ENCODE measurements at regions not wholly inside any gene's neighbourhood (a gene's known extent, or its start where the extent isn't known, plus 50 kb on each side); places are given as distances from the start of the nearest gene placed in this dataset.
"Not testable (repeated sequence)": the region's sequence is repeated elsewhere in the genome, so short reads cannot be mapped to it uniquely, and the experiment has no call there.

DNA sequence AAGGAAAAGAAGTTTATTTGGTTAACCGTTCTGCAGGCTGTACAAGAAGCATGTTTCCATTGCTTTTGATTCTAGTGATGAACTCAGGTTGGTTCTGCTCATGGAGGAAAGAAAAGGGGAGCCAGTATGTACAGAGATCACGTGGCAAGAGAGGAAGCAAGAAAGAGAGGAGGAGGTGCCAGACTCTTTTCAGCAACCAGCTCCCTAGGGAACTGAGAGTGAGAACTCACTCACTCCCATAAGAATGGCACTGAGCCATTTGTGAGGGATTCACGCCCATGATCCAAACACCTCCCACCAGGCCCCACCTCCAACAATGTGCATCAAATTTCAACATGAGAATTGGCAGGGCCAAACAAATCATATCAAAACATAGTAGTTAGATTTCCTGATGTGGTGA lies 649.1 kb downstream of the EPM2A start:
- TF ChIP-seq, protein P1, sequence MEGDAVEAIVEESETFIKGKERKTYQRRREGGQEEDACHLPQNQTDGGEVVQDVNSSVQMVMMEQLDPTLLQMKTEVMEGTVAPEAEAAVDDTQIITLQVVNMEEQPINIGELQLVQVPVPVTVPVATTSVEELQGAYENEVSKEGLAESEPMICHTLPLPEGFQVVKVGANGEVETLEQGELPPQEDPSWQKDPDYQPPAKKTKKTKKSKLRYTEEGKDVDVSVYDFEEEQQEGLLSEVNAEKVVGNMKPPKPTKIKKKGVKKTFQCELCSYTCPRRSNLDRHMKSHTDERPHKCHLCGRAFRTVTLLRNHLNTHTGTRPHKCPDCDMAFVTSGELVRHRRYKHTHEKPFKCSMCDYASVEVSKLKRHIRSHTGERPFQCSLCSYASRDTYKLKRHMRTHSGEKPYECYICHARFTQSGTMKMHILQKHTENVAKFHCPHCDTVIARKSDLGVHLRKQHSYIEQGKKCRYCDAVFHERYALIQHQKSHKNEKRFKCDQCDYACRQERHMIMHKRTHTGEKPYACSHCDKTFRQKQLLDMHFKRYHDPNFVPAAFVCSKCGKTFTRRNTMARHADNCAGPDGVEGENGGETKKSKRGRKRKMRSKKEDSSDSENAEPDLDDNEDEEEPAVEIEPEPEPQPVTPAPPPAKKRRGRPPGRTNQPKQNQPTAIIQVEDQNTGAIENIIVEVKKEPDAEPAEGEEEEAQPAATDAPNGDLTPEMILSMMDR (IDR thresholded peaks at IDR 0.05; ENCODE audit: borderline replicate concordance, insufficient read depth, low read depth, low read length): no peak

DNA sequence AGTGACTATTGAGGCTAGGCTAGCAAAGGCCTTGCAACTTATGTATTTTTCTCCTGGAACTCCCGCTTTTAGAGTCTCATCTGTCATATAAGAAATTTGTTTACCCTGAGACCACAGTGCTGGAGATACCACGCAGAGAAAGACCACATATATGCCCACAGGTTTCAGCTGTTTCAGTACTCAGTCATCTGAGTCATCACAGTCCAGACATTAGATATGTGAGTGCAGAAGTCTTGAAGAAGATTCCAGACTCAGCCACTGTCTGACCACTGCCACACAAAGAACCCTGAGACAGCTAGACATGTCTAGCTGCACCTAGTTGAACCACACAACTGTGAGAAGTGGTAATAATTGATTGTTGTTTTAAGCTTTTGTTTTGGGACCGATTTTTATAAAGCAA lies 648.3 kb downstream of the EPM2A start:
- TF ChIP-seq, protein P1 (IDR thresholded peaks at IDR 0.05; ENCODE audit: borderline replicate concordance, insufficient read depth, low read depth, low read length): no peak

More for the DNA sequence above, 649.1 kb downstream of the EPM2A start:
- H3K4me3 ChIP-seq (ENCODE audit: low read depth, low read length): no peak overlapping the region

DNA sequence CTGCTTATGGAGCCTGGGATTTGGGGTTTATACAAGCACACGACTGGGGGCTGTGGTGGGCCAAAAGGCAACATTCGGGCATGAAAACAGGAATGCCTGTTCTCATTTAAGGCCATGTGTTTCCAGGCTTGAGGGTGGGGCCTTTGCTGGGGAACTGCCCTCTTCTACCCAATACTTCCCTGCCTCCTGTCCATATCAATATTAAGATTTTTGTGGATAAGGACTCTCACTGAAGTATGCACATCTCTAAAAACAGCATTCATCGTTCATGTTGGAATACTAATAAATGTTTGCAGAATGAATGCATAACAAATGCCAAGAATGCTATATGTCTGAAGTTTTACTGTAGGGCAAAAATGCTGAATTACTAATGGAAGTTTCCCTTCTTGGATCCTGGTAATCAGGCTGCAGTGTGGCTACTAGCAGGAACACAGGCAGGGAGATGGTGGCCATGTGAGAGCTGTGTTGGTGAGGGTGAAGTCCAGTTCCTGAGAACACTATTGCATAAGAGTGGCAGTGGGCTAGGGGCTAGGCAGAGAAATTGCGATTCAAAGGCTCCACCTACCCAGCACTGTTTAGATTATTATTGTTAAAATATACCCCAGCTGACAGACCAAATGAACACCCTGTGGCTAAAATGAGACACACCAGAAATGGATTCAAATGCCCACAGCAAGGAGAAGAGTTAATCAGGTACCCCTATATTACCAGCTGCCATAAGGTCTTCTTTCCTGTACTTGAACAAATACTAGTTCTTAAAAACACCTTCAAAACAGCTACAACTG lies 644.3 kb downstream of the EPM2A start:
- TF ChIP-seq, protein P1 (IDR thresholded peaks at IDR 0.05; ENCODE audit: borderline replicate concordance, insufficient read depth, low read depth, low read length): no peak
- H3K4me3 ChIP-seq (ENCODE audit: low read depth, low read length): no peak overlapping the region

More for the DNA sequence above, 648.3 kb downstream of the EPM2A start:
- H3K4me3 ChIP-seq (ENCODE audit: low read depth, low read length): no peak overlapping the region

DNA sequence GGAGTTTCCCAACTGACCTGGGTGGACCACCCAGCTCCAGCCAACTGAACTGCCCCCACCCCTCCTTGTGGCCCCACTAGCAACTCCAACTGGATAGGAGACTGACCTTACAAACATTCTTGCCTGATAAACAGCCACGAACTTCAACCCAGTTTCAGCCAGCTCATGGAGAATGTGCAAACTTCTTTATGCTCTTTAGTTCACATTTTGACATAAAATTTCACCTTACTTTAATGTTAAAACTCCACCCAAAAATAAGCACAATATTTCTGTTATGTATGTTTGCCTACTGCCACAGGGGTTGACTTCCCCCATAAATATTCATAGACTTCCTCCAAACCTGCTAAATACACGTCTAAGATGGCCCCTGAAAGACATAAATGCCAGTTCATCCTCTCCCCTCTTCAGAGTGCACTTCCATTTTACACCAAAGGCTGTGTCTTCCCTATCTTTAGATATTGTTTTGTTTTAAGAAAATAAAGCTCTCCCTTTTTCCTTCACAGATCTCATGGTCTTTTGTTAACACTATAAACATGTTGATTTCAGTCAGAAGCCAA lies 643.7 kb downstream of the EPM2A start:
- TF ChIP-seq, protein P1 (IDR thresholded peaks at IDR 0.05; ENCODE audit: borderline replicate concordance, insufficient read depth, low read depth, low read length): no peak
- H3K4me3 ChIP-seq (ENCODE audit: low read depth, low read length): no peak overlapping the region

DNA sequence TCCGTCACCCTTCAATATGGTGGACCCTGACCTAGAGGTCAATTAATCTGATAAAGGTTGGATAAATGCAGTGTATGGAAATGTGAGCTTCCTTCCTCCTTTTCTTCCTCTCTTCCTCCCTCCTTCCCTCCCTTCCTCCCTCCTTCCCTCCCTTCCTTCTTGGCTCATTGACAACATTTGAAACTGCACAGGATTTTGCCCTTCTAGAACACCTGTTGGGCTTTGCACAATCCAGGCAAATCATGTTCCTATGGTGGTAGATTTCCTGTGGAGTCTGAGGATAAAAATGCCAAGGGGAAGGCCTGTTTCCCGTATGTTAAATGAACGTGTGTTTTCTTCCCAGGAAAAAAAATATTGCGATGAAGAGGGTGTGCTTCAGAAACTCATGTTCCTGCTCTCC lies 642.8 kb downstream of the EPM2A start:
- TF ChIP-seq, protein P1 (IDR thresholded peaks at IDR 0.05; ENCODE audit: borderline replicate concordance, insufficient read depth, low read depth, low read length): no peak
- H3K4me3 ChIP-seq (ENCODE audit: low read depth, low read length): no peak overlapping the region

DNA sequence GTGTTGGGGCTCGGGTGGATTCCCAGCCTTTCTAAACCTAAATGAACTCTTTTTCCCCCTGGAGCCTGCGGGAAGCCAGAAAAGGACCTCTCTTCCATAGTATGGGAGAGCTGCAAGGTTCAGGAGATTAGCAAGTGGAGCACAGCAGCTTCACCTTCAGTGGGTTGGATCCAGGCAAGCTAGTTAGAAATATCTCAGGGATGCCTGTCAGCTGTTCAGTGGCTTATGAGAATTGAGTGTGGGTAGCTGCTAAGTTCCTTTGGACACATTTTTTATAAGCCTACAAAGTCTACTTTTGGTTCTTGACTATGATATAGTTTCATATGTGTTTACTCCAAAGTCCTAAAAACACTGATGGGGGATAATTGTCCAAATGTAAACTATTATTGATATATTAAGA lies 642.1 kb downstream of the EPM2A start:
- no peak overlapping the region for H3K4me3 ChIP-seq (ENCODE audit: low read depth, low read length)
- TF ChIP-seq, protein P1 (IDR thresholded peaks at IDR 0.05; ENCODE audit: borderline replicate concordance, insufficient read depth, low read depth, low read length): no peak

DNA sequence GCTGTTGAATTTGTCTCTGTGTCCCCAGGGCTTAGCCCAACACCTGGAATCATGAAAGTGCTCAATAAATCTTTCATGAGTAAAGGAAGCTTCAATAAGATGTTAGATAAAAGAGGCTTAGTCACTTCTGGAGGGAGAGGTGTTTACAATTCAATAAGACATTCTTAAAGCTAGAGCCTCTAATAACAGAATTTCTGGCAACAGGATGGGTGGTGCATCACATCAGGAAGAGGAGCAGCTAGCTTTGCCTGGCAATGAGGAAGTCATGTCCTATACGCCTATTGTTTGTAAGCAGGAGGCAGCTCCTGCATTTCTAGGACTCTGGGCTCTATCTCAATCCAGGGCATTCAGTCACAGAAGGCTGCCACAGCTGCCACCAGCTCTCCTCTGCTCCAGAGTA lies 638.5 kb downstream of the EPM2A start:
- H3K4me3 ChIP-seq (ENCODE audit: low read depth, low read length): no peak overlapping the region
- TF ChIP-seq, protein P1 (IDR thresholded peaks at IDR 0.05; ENCODE audit: borderline replicate concordance, insufficient read depth, low read depth, low read length): no peak

DNA sequence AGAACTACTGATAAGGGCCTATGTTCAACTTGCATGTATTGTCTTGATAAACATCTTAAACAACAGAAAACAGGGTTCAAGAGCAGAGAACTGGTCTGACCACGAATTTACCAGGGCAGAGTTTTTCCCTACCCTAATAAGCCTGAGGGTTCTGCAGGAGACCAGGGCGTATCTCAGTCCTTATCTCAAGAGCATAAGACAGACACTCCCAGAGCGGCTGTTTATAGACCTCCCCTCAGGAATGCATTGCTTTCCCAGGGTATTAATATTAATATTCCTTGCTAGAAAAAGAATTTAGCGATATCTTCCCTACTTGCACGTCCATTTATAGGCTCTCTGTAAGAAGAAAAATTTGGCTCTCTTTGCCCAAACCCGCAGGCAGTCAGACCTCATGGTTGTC lies 637.2 kb downstream of the EPM2A start:
- not testable (repeated sequence) for H3K4me3 ChIP-seq (ENCODE audit: low read depth, low read length)
